AG09309 (cell line): ENCODE measurements at regions not wholly inside any gene's neighbourhood (a gene's known extent, or its start where the extent isn't known, plus 50 kb on each side); places are given as distances from the start of the nearest gene placed in this dataset.

Experiments used
- DNase-seq: peaks from one replicate; pipeline ENCODE4 v3.0.0-alpha.2; 2010; ENCODE audit warnings: low read depth
- H3K4me3 ChIP-seq: 2 replicates; pipeline ENCODE4 v1.5.1; 2011; ENCODE audit warnings: mild to moderate bottlenecking, low read depth, low read length, moderate library complexity; ENCODE audit not compliant: control insufficient read depth
- TF ChIP-seq, protein P1 (sequence below): IDR thresholded peaks from 2 replicates; pipeline ENCODE4 v1.5.1; 2011; ENCODE audit warnings: mild to moderate bottlenecking, low read depth, low read length, inconsistent platforms; ENCODE audit not compliant: insufficient read depth, control insufficient read depth; ENCODE audit errors: missing control alignments

DNA sequence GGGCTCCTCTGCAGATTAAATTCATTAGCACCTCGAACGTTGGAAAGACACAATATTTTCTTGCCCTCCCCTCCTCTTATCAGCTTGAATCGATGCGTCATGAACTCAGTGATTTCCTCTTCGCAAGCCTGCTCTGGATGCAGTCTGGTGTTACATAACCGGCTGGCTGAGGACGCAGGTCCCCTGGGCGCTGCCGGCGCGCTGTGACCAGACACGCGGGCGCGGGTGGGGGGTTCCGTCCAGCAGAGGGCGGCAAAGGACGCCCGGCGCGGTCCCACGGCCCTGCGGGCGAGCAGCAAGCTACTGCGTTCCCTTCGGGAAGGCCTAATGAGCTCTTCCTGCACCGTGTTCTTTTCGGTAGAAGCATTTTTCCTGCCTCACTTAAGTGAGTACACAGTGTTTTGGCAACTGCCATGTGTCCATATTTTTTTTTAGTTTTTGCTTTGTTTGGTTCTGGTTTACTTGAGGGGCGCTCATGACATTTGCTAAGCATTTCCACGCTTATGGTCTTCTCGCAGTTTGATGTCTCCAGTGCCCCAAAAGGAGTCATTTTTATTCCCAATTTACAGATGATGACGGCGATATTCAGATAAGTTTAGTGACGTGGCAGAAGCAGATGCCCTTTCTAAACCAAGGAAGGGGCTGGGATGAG, 112.2 kb upstream of the MBNL2 start:
- no peak overlapping the region for H3K4me3 ChIP-seq
- TF ChIP-seq, protein P1, sequence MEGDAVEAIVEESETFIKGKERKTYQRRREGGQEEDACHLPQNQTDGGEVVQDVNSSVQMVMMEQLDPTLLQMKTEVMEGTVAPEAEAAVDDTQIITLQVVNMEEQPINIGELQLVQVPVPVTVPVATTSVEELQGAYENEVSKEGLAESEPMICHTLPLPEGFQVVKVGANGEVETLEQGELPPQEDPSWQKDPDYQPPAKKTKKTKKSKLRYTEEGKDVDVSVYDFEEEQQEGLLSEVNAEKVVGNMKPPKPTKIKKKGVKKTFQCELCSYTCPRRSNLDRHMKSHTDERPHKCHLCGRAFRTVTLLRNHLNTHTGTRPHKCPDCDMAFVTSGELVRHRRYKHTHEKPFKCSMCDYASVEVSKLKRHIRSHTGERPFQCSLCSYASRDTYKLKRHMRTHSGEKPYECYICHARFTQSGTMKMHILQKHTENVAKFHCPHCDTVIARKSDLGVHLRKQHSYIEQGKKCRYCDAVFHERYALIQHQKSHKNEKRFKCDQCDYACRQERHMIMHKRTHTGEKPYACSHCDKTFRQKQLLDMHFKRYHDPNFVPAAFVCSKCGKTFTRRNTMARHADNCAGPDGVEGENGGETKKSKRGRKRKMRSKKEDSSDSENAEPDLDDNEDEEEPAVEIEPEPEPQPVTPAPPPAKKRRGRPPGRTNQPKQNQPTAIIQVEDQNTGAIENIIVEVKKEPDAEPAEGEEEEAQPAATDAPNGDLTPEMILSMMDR: peak; percentile 82
- peak; percentile 72 for DNase-seq

DNA sequence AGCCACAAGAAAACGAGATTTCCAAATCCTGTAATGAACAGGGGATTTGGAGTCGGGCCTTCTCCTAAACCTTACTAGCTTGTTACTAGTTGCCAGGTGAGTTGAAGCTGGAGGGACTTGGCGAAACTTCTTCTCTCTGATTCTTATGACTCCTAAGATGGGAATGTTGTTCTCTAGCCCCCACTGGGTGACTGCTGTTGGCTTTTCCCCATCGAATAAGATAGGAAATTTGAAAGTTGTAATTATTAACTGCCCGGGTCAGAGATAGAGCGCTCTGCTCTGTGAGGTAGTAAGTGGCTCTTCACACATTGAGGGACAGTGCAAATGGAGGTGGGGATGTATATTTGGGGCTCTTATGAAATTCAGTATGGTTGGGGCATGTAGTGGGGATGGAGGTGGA, 111.2 kb upstream of the MBNL2 start:
- no peak for DNase-seq
- TF ChIP-seq, protein P1: no peak
- no peak overlapping the region for H3K4me3 ChIP-seq

DNA sequence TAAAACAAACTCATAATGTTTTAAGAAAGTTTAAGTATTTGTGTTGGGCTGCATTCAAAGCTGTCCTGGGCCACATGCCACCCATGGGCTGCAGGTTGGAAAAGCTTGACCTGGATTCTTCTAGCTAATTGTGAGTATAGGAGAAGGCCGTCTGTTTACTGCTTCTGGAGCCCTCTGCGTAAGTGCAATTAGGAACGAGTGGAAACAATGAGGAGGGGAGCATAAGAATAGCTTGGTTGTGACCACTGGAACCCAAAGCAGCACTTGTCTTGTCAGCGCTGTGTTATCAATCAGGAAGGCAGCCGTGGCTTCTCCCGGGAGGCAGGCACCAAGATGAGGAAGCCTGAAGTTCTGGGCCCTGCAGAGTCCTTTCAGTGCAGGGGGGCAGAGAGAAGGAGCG, 110.4 kb upstream of the MBNL2 start:
- H3K4me3 ChIP-seq: no peak overlapping the region
- TF ChIP-seq, protein P1: no peak
- DNase-seq: no peak

DNA sequence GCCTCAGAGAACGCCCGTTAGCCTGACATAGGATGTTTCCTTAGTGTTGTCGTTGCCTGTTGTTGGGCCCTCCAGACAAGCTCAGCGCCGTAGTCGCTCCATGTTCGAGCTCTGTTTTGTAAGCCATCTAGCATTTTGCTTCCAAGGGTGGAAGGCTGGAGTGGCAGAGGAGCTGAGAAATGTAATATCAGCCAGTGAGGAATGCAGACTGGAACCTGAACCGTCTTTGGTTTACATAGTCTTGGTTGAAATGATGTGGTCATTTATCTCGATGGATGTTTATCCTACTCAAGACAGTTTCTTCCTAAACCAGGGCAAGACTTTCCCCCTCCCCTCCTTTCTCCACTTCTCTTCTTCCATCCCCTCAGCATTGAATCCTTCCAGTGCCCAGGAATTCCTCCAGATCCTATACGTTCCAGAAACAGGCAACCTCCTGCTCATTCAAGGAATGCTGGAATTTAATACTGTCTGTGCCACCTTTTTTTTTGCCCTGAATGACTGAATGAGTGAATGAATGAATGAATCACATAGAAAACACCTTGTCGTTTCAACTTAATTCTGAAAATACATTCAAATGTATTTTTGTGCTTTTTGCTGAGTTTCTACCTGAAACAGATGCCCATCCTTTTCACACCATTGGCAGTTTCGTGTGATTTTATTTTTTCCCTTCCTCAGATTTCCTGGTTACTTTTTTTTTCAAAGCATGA, 109.5 kb upstream of the MBNL2 start:
- TF ChIP-seq, protein P1: no peak
- no peak overlapping the region for H3K4me3 ChIP-seq
- no peak for DNase-seq

DNA sequence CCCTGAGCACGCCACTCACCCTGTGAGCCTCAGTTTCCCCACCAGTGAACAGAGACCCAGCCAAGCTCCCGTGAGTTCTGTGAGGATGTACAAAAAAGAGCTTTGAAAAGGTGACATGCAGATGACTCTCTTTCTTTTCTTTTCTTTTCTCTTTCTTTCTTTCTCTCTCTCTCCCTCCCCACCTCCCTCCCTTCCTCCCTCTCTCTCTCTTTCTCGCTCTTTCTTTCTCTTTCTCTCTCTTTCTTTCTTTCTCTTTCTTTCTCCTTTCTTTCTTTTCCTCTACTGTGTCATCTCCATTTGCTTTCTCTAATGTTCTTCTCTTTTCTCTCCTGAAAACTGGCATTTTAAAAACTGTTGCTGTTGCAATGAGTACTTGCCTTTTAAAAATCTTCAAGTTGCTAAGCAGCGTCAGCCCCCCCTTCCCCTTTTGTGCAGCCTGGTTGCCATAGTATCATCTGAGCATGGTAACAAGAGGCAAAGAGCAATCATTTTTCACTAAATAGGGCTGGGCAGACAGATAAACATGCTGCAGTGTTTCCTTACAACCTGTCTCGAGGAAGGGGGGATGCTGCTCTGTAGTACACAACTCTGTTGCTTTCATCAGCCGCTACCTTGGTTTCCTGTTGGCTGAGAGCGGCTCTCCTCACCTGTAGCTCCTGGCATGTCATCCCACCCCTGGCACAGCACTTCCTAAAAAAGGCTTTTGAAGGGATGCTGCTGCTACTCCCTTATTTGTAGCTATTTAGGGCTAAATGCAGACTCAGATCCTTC, 108.7 kb upstream of the MBNL2 start:
- TF ChIP-seq, protein P1: no peak
- H3K4me3 ChIP-seq: no peak overlapping the region
- DNase-seq: no peak

- no peak overlapping the region for H3K4me3 ChIP-seq
- TF ChIP-seq, protein P1: no peak
- no peak for DNase-seq
Observed at GRCh38 chr13:97114651-97115050, 107.5 kb upstream of the MBNL2 start.
